H1 (cell line): ENCODE measurements at regions not wholly inside any gene's neighbourhood (a gene's known extent, or its start where the extent isn't known, plus 50 kb on each side); places are given as distances from the start of the nearest gene placed in this dataset.

Source experiments
- CTCF ChIA-PET: fragments of 300-600 bp; sonication (Branson Sonifier 250); formaldehyde crosslinking; loops from one replicate; lab custom pipeline; 2021; ENCODE audit not compliant: partially characterized antibody; lab: Charles Lee
- POLR2A ChIA-PET: fragments of 300-600 bp; sonication (Branson Sonifier 250); formaldehyde crosslinking; loops from one replicate; lab custom pipeline; 2021; ENCODE audit warnings: inconsistent platforms; ENCODE audit not compliant: partially characterized antibody; lab: Charles Lee
- DNase-seq, 2 experiments: peaks; one replicate each; pipeline versions ENCODE4 v3.0.0 to v3.0.0-alpha.2; 2010 to 2022; ENCODE audit warnings: low spot score in 2 of 2, low read depth in 1 of 2, mixed read lengths in 1 of 2
- FAIRE-seq: peaks from 2 replicates; lab custom pipeline; 2011; peaks lifted over from hg19 to GRCh38; lab: Jason Lieb, UNC
- H2AFZ ChIP-seq: 2 replicates; pipeline ENCODE4 v1.8.1; 2012; ENCODE audit warnings: low read length, inconsistent platforms
- H2AK5ac ChIP-seq: 2 replicates; pipeline ENCODE4 v1.6.1; 2013; ENCODE audit warnings: low read depth, low read length
- H2BK120ac ChIP-seq: replicated peaks from 2 replicates; pipeline ENCODE3; 2013; ENCODE audit warnings: low read depth, low read length, inconsistent platforms
- H2BK12ac ChIP-seq: 2 replicates; pipeline ENCODE4 v1.6.1; 2013; ENCODE audit warnings: low read depth, low read length
- H2BK15ac ChIP-seq: 2 replicates; pipeline ENCODE4 v1.6.1; 2013; ENCODE audit warnings: low read length
- H2BK20ac ChIP-seq: 2 replicates; pipeline ENCODE4 v1.6.1; 2013; ENCODE audit warnings: low read length
- H2BK5ac ChIP-seq: 2 replicates; pipeline ENCODE4 v1.6.1; 2013; ENCODE audit warnings: low read depth, low read length
- H3K14ac ChIP-seq: 2 replicates; pipeline ENCODE4 v1.6.1; 2013; ENCODE audit warnings: inconsistent platforms; ENCODE audit not compliant: insufficient read length
- H3K18ac ChIP-seq: 2 replicates; pipeline ENCODE4 v1.6.1; 2013; ENCODE audit warnings: low read length; ENCODE audit errors: extremely low read depth
- H3K23ac ChIP-seq: 2 replicates; pipeline ENCODE4 v1.6.1; 2013; ENCODE audit warnings: inconsistent platforms; ENCODE audit not compliant: insufficient read length
- H3K23me2 ChIP-seq: 2 replicates; pipeline ENCODE4 v1.6.1; 2013; ENCODE audit warnings: low read depth, low read length
- H3K27ac ChIP-seq: 2 replicates; pipeline ENCODE4 v1.6.1; 2011; ENCODE audit warnings: low read depth, low read length, inconsistent platforms
- H3K27me3 ChIP-seq, 4 experiments: replicated peaks in 1 of 4; 1 replicate in 1 of 4; 2 replicates in 3 of 4; pipeline versions ENCODE4 v1.6.1 to v1.8.1; 2011 to 2013; ENCODE audit warnings: low read length in 3 of 4, mild to moderate bottlenecking in 3 of 4, inconsistent platforms in 2 of 4, mixed read lengths in 2 of 4, moderate library complexity in 1 of 4; ENCODE audit not compliant: control insufficient read depth in 3 of 4, insufficient read depth in 3 of 4; ENCODE audit errors: extremely low read depth in 1 of 4
- H3K36me3 ChIP-seq, 4 experiments: 2 replicates each; pipeline versions ENCODE4 v1.6.1 to v1.8.1; 2011 to 2013; ENCODE audit warnings: mild to moderate bottlenecking in 4 of 4, low read length in 3 of 4, moderate library complexity in 2 of 4, control low read depth in 1 of 4, inconsistent platforms in 1 of 4; ENCODE audit not compliant: insufficient read depth in 4 of 4, control insufficient read depth in 2 of 4
- H3K4ac ChIP-seq: replicated peaks from 2 replicates; pipeline ENCODE3; 2013; ENCODE audit warnings: low read length, low read depth, mixed read lengths, inconsistent platforms; ENCODE audit not compliant: insufficient read length
- H3K4me1 ChIP-seq, 4 experiments: replicated peaks in 1 of 4; 1 replicate in 1 of 4; 2 replicates in 3 of 4; pipeline versions ENCODE4 v1.6.1 to v1.8.1; 2011 to 2013; ENCODE audit warnings: low read length in 3 of 4, inconsistent platforms in 2 of 4, mixed read lengths in 1 of 4; ENCODE audit not compliant: insufficient read depth in 4 of 4, control insufficient read depth in 3 of 4
- H3K4me2 ChIP-seq, 2 experiments: 2 replicates each; pipeline versions ENCODE4 v1.6.1 to v1.8.1; 2011 to 2013; ENCODE audit warnings: low read depth in 2 of 2, low read length in 2 of 2, control low read depth in 1 of 2, inconsistent platforms in 1 of 2, mild to moderate bottlenecking in 1 of 2; ENCODE audit not compliant: insufficient read depth in 1 of 2
- H3K4me3 ChIP-seq, 4 experiments: fragments of 200-600, 300-600 bp in 1 of 4; sonication (generic), shearing (Covaris generic), sonication (Bioruptor Twin) in 1 of 4; 2 replicates each; pipeline versions ENCODE4 v1.5.1 to v1.8.1; 2011 to 2016; ENCODE audit warnings: low read length in 4 of 4, low read depth in 3 of 4, control low read depth in 2 of 4, inconsistent platforms in 2 of 4, mild to moderate bottlenecking in 2 of 4, mixed read lengths in 1 of 4, moderate library complexity in 1 of 4; ENCODE audit not compliant: insufficient read depth in 2 of 4; ENCODE audit errors: extremely low read depth in 1 of 4
- H3K56ac ChIP-seq: replicated peaks from 2 replicates; pipeline ENCODE3; 2013; ENCODE audit warnings: low read depth, mild to moderate bottlenecking, mixed read lengths, low read length, inconsistent platforms; ENCODE audit not compliant: insufficient read length
- H3K79me1 ChIP-seq: 2 replicates; pipeline ENCODE4 v1.6.1; 2013; ENCODE audit warnings: low read depth, low read length, control low read depth
- H3K79me2 ChIP-seq, 2 experiments: 2 replicates each; pipeline versions ENCODE4 v1.6.1 to v1.8.1; 2012 to 2013; ENCODE audit warnings: low read length in 2 of 2, mild to moderate bottlenecking in 2 of 2, inconsistent platforms in 1 of 2; ENCODE audit not compliant: insufficient read depth in 2 of 2, control insufficient read depth in 1 of 2
- H3K9ac ChIP-seq, 4 experiments: replicated peaks in 1 of 4; 1 replicate in 1 of 4; 2 replicates in 3 of 4; pipeline versions ENCODE4 v1.6.1 to v1.8.1; 2011 to 2013; ENCODE audit warnings: low read depth in 3 of 4, low read length in 3 of 4, control low read depth in 2 of 4, mild to moderate bottlenecking in 2 of 4, moderate library complexity in 2 of 4, inconsistent platforms in 1 of 4; ENCODE audit errors: extremely low read depth in 1 of 4
- H3K9me3 ChIP-seq, 2 experiments: 2 replicates each; pipeline versions ENCODE4 v1.6.1 to v1.8.1; 2012 to 2013; ENCODE audit warnings: mild to moderate bottlenecking in 2 of 2, moderate library complexity in 2 of 2, control low read depth in 1 of 2, inconsistent platforms in 1 of 2, low read depth in 1 of 2, low read length in 1 of 2, mixed read lengths in 1 of 2; ENCODE audit not compliant: insufficient read depth in 2 of 2
- H4K20me1 ChIP-seq, 2 experiments: replicated peaks in 1 of 2; 2 replicates each; pipeline versions ENCODE3 to v1.8.1; 2011 to 2013; ENCODE audit warnings: inconsistent platforms in 2 of 2, low read length in 2 of 2, mild to moderate bottlenecking in 1 of 2; ENCODE audit not compliant: insufficient read depth in 2 of 2, control insufficient read depth in 1 of 2
- H4K5ac ChIP-seq: 2 replicates; pipeline ENCODE4 v1.6.1; 2013; ENCODE audit warnings: low read length, low read depth, mixed read lengths, inconsistent platforms; ENCODE audit not compliant: insufficient read length
- H4K8ac ChIP-seq: 2 replicates; pipeline ENCODE4 v1.8.0; 2013; ENCODE audit warnings: mild to moderate bottlenecking, moderate library complexity, low read length, inconsistent platforms; ENCODE audit not compliant: insufficient read depth; ENCODE audit errors: extremely low read depth
- H4K91ac ChIP-seq: replicated peaks from 2 replicates; pipeline ENCODE3; 2013; ENCODE audit warnings: low read length, mixed read lengths, inconsistent platforms; ENCODE audit not compliant: insufficient read length
- CBX8 ChIP-seq: fragments of 300-800, 300-1000 bp; sonication (generic); IDR thresholded peaks from 2 replicates; pipeline ENCODE4 v1.7.1; 2016; ENCODE audit warnings: low read depth, low read length, borderline replicate concordance
- CHD2 ChIP-seq: IDR thresholded peaks from 2 replicates; pipeline ENCODE4 v1.6.1; 2012; ENCODE audit warnings: low read length, improper control_type of control experiment
- GTF2F1 ChIP-seq: IDR thresholded peaks from 2 replicates; pipeline ENCODE4 v1.6.1; 2012; ENCODE audit warnings: low read depth, low read length, improper control_type of control experiment, borderline replicate concordance
- JUN ChIP-seq: IDR thresholded peaks from 2 replicates; pipeline ENCODE4 v1.6.1; 2011; ENCODE audit warnings: low read depth, mild to moderate bottlenecking, improper control_type of control experiment, low read length
- KDM5A ChIP-seq: fragments of 200-600 bp; IDR thresholded peaks from 2 replicates; pipeline ENCODE4 v1.7.1; 2012; ENCODE audit warnings: mild to moderate bottlenecking, low read length, inconsistent platforms, mixed read lengths
- MAFK ChIP-seq: IDR thresholded peaks from 2 replicates; pipeline ENCODE4 v1.6.1; 2012; ENCODE audit warnings: low read depth, mild to moderate bottlenecking, improper control_type of control experiment, low read length
- NRF1 ChIP-seq: IDR thresholded peaks from 2 replicates; pipeline ENCODE4 v1.6.1; 2011; ENCODE audit warnings: mild to moderate bottlenecking, low read depth, low read length, improper control_type of control experiment
- RFX5 ChIP-seq: IDR thresholded peaks from 2 replicates; pipeline ENCODE4 v1.6.1; 2011; ENCODE audit warnings: low read depth, low read length, improper control_type of control experiment, borderline replicate concordance
- SIN3A ChIP-seq, 2 experiments: IDR thresholded peaks in 1 of 2; conservative IDR thresholded peaks in 1 of 2; 2 replicates each; pipeline ENCODE4 v1.6.1; 2011 to 2012; ENCODE audit warnings: low read length in 2 of 2, improper control_type of control experiment in 1 of 2, low read depth in 1 of 2, mild to moderate bottlenecking in 1 of 2
- SP2 ChIP-seq: IDR thresholded peaks from 2 replicates; pipeline ENCODE4 v1.6.1; 2012; ENCODE audit warnings: mild to moderate bottlenecking, low read length, inconsistent platforms
- SP4 ChIP-seq: IDR thresholded peaks from 2 replicates; pipeline ENCODE4 v1.6.1; 2012; ENCODE audit warnings: low read length, inconsistent platforms
- YY1 ChIP-seq: IDR thresholded peaks from 2 replicates; pipeline ENCODE4 v1.6.1; 2011; ENCODE audit warnings: low read depth, mild to moderate bottlenecking, low read length
- ZNF274 ChIP-seq: IDR thresholded peaks from 2 replicates; pipeline ENCODE4 v1.7.0; 2012; ENCODE audit warnings: low read length, borderline replicate concordance; ENCODE audit errors: extremely low read depth
- WGBS, 2 experiments: shearing (Covaris generic) in 1 of 2; methylation state at CpG; one replicate each; pipeline versions ENCODE4 v1.1.6 to v1.1.7; 2013 to 2015; ENCODE audit warnings: low lambda C conversion rate in 2 of 2, mixed read lengths in 2 of 2, inconsistent platforms in 1 of 2, low coverage in 1 of 2, missing lambda C conversion rate in 1 of 2; ENCODE audit not compliant: insufficient replicate concordance in 2 of 2, insufficient coverage in 1 of 2, insufficient read length in 1 of 2; ENCODE audit errors: extremely low coverage in 1 of 2, missing lambda C conversion rate in 1 of 2; 5-methylcytosine and 5-hydroxymethylcytosine counted together

GRCh38 chr14:48771717-48772116 is 814.5 kb downstream of the RPS29 start:
- H3K79me1 ChIP-seq: no peaks in the 10 kb centered on the region
- no peak overlapping the region for H3K18ac ChIP-seq
- H2BK120ac ChIP-seq: no peak overlapping the region
- H2BK12ac ChIP-seq: no peak overlapping the region
- no peaks in the 10 kb centered on the region for H3K36me3 ChIP-seq
- no peak overlapping the region for H3K4me2 ChIP-seq
- ChIA-PET CTCF (interaction anchor here (0.8 kb wide), 1 partner anchor 8 kb away, joined by 3 read pairs; no protein-coding TSS in a partner anchor), POLR2A (no interaction called here)
- H2BK5ac ChIP-seq: no peak overlapping the region
- FAIRE-seq: no peak
- H3K4me1 ChIP-seq: no peaks in the 10 kb centered on the region
- no peak overlapping the region for H3K56ac ChIP-seq
- H3K23ac ChIP-seq: no peak overlapping the region
- no peak for DNase-seq
- H3K79me2 ChIP-seq: no peaks in the 10 kb centered on the region
- no peak overlapping the region for H3K27ac ChIP-seq
- no peak overlapping the region for H2AK5ac ChIP-seq
- TF ChIP-seq GTF2F1 (no peak), JUN (no peak), RFX5 (no peak), YY1 (no peak), KDM5A (no peak), CHD2 (no peak), SIN3A (conservative IDR thresholded peaks at IDR 0.05 in 1 of 2, IDR thresholded peaks at IDR 0.05 in 1 of 2; ENCODE audit: low read depth in 1 of 2, low read length in 2 of 2) (no peak), NRF1 (no peak), CBX8 (no peak), SP2 (no peak), MAFK (no peak), ZNF274 (no peak), SP4 (no peak)
- no peak overlapping the region for H2BK15ac ChIP-seq
- H3K4ac ChIP-seq: no peak overlapping the region
- H4K8ac ChIP-seq: no peak overlapping the region
- no peak overlapping the region for H4K5ac ChIP-seq
- 85% methylated on average over 1 of the region's 1 CpG; no CpG with 5 or more reads in 1 of the 2 experiments for WGBS, 2 experiments
- peaks cover 0 to 7% of the 10 kb centered on the region in 2 experiments; a peak in 1 of 4 replicates for H3K9me3 ChIP-seq
- no peak overlapping the region for H4K91ac ChIP-seq
- H3K14ac ChIP-seq: no peak overlapping the region
- H4K20me1 ChIP-seq: no peaks in the 10 kb centered on the region
- no peak overlapping the region for H3K9ac ChIP-seq
- no peak overlapping the region for H3K4me3 ChIP-seq
- H2AFZ ChIP-seq: no peak overlapping the region
- no peak overlapping the region for H2BK20ac ChIP-seq
- H3K27me3 ChIP-seq: no peaks in the 10 kb centered on the region
- H3K23me2 ChIP-seq: no peaks in the 10 kb centered on the region
